Endodermal cell (in vitro differentiated cells): ENCODE measurements at regions not wholly inside any gene's neighbourhood (a gene's known extent, or its start where the extent isn't known, plus 50 kb on each side); places are given as distances from the start of the nearest gene placed in this dataset.

Source experiments
- DNase-seq: peaks from one replicate; pipeline ENCODE4 v3.0.0-alpha.2; 2017
- H3K27ac ChIP-seq: 2 replicates; pipeline ENCODE4 v1.5.1; 2013; ENCODE audit warnings: mild to moderate bottlenecking, low read depth, low read length, moderate library complexity
- H3K27me3 ChIP-seq: 2 replicates; pipeline ENCODE4 v1.6.1; 2013; ENCODE audit warnings: mild to moderate bottlenecking, low read length, moderate library complexity; ENCODE audit not compliant: insufficient read depth, control insufficient read depth, poor library complexity, severe bottlenecking
- H3K36me3 ChIP-seq: 2 replicates; pipeline ENCODE4 v1.7.0; 2013; ENCODE audit warnings: mild to moderate bottlenecking, low read length, moderate library complexity; ENCODE audit not compliant: control insufficient read depth, insufficient read depth
- H3K4me1 ChIP-seq: one replicate; pipeline ENCODE4 v1.7.0; 2013; ENCODE audit warnings: low read length; ENCODE audit not compliant: control insufficient read depth, insufficient read depth
- H3K4me3 ChIP-seq: 2 replicates; pipeline ENCODE4 v1.5.1; 2013; ENCODE audit warnings: mild to moderate bottlenecking, low read length, moderate library complexity
- H3K9ac ChIP-seq: 2 replicates; pipeline ENCODE4 v1.6.1; 2013; ENCODE audit warnings: mild to moderate bottlenecking, low read length, moderate library complexity; ENCODE audit not compliant: poor library complexity, severe bottlenecking; ENCODE audit errors: extremely low read depth
- H3K9me3 ChIP-seq: 2 replicates; pipeline ENCODE4 v1.6.1; 2013; ENCODE audit warnings: mild to moderate bottlenecking, low read length, moderate library complexity; ENCODE audit not compliant: control insufficient read depth
- H3K27ac Mint-ChIP-seq: 2 replicates; pipeline ENCODE4 v1.8.0; 2020; ENCODE audit warnings: mixed read lengths
- H3K27me3 Mint-ChIP-seq: 2 replicates; pipeline ENCODE4 v1.8.0; 2021; ENCODE audit warnings: mild to moderate bottlenecking, mixed read lengths; ENCODE audit not compliant: insufficient read depth
- H3K36me3 Mint-ChIP-seq: 2 replicates; pipeline ENCODE4 v1.8.0; 2020; ENCODE audit warnings: low read depth, mixed read lengths
- H3K4me1 Mint-ChIP-seq: 2 replicates; pipeline ENCODE4 v1.8.0; 2020; ENCODE audit warnings: mixed read lengths
- H3K4me3 Mint-ChIP-seq: 2 replicates; pipeline ENCODE4 v1.8.0; 2020; ENCODE audit warnings: mild to moderate bottlenecking, moderate library complexity, mixed read lengths
- H3K9me3 Mint-ChIP-seq: 2 replicates; pipeline ENCODE4 v1.8.0; 2020; ENCODE audit warnings: mild to moderate bottlenecking, mixed read lengths
- CTCF ChIP-seq: fragments of 200-600 bp; sonication (generic); conservative IDR thresholded peaks from 2 replicates; pipeline ENCODE4 v1.5.0; 2021; ENCODE audit warnings: antibody characterized with exemption, mild to moderate bottlenecking
- WGBS, 2 experiments: methylation state at CpG; one replicate each; pipeline versions ENCODE4 v1.1.5 to v1.1.7; 2013; ENCODE audit warnings: missing lambda C conversion rate in 2 of 2, mixed read lengths in 1 of 2; ENCODE audit not compliant: insufficient coverage in 1 of 2, insufficient read length in 1 of 2; 5-methylcytosine and 5-hydroxymethylcytosine counted together

- Mint-ChIP-seq H3K4me1 (peaks cover 27% of the 10 kb centered on the region), H3K27ac (no peak overlapping the region), H3K9me3 (no peaks in the 10 kb centered on the region), H3K4me3 (no peak overlapping the region), H3K27me3 (no peaks in the 10 kb centered on the region), H3K36me3 (no peaks in the 10 kb centered on the region)
- WGBS, 2 experiments, result 50 to 73% methylated on average over 2 to 4 of the region's 4 CpGs
- no peaks in the 10 kb centered on the region for H3K36me3 ChIP-seq
- H3K4me1 ChIP-seq, result peaks cover 3% of the 10 kb centered on the region
- no peak overlapping the region for H3K27ac ChIP-seq
- H3K27me3 ChIP-seq, result no peaks in the 10 kb centered on the region
- H3K4me3 ChIP-seq, result no peak overlapping the region
- no peaks in the 10 kb centered on the region for H3K9me3 ChIP-seq
- no peak for DNase-seq
- TF ChIP-seq CTCF, result no peak
- no peak overlapping the region for H3K9ac ChIP-seq
Observed at GRCh38 chr7:130938661-130939060, 204.7 kb upstream of the KLF14 start.

GRCh38 chr7:130939321-130940095 is 205.5 kb upstream of the KLF14 start:
- Mint-ChIP-seq H3K4me3 (no peak overlapping the region), H3K36me3 (no peaks in the 10 kb centered on the region), H3K27ac (no peak overlapping the region), H3K9me3 (no peaks in the 10 kb centered on the region), H3K4me1 (peaks cover 27% of the 10 kb centered on the region), H3K27me3 (no peaks in the 10 kb centered on the region)
- Histone ChIP-seq H3K9ac (no peak overlapping the region), H3K27me3 (no peaks in the 10 kb centered on the region), H3K9me3 (no peaks in the 10 kb centered on the region), H3K4me1 (peaks cover 3% of the 10 kb centered on the region), H3K27ac (no peak overlapping the region), H3K4me3 (no peak overlapping the region), H3K36me3 (no peaks in the 10 kb centered on the region)
- WGBS, 2 experiments, result 90 to 93% methylated on average over 2 to 3 of the region's 3 CpGs
- TF ChIP-seq CTCF, result no peak
- DNase-seq, result no peak

GRCh38 chr7:130940326-130940725 is 206.3 kb upstream of the KLF14 start:
- H3K4me3 Mint-ChIP-seq, result no peak overlapping the region
- no peak for TF ChIP-seq CTCF

More at GRCh38 chr7:130940326-130940725, 206.3 kb upstream of the KLF14 start:
- no peaks in the 10 kb centered on the region for H3K9me3 ChIP-seq
- H3K9ac ChIP-seq, result no peak overlapping the region
- no peak for DNase-seq
- no peak overlapping the region for H3K4me3 ChIP-seq
- H3K27ac ChIP-seq, result no peak overlapping the region
- Mint-ChIP-seq H3K36me3 (no peaks in the 10 kb centered on the region), H3K27me3 (no peaks in the 10 kb centered on the region), H3K4me1 (peaks cover 27% of the 10 kb centered on the region), H3K27ac (no peak overlapping the region), H3K9me3 (no peaks in the 10 kb centered on the region)
- 100% methylated on average over 2 of the region's 2 CpGs; no CpG with 5 or more reads in 1 of the 2 experiments for WGBS, 2 experiments
- H3K27me3 ChIP-seq, result no peaks in the 10 kb centered on the region
- peaks cover 3% of the 10 kb centered on the region for H3K4me1 ChIP-seq
- no peaks in the 10 kb centered on the region for H3K36me3 ChIP-seq
